IMR-90 (cell line): ENCODE measurements at regions not wholly inside any gene's neighbourhood (a gene's known extent, or its start where the extent isn't known, plus 50 kb on each side); places are given as distances from the start of the nearest gene placed in this dataset.

ENCODE experiments used
- BHLHE40 ChIP-seq: fragments of 150-350 bp; IDR thresholded peaks from 2 replicates; pipeline ENCODE4 v1.6.1; 2016; ENCODE audit warnings: mild to moderate bottlenecking, low read depth, low read length
- CEBPB ChIP-seq: IDR thresholded peaks from 2 replicates; pipeline ENCODE4 v1.6.1; 2012; ENCODE audit warnings: low read depth, low read length, improper control_type of control experiment
- CHD1 ChIP-seq: IDR thresholded peaks from 2 replicates; pipeline ENCODE4 v1.6.1; 2012; ENCODE audit warnings: low read depth, low read length, improper control_type of control experiment
- CTCF ChIP-seq: conservative IDR thresholded peaks from 2 replicates; pipeline ENCODE4 v1.5.1; 2012; ENCODE audit warnings: mild to moderate bottlenecking, low read depth, low read length, improper control_type of control experiment
- FOS ChIP-seq: fragments of 150-350 bp; IDR thresholded peaks from 2 replicates; pipeline ENCODE4 v1.6.1; 2016; ENCODE audit warnings: low read depth, low read length
- MAFK ChIP-seq: IDR thresholded peaks from 2 replicates; pipeline ENCODE4 v1.6.1; 2012; ENCODE audit warnings: low read depth, low read length, improper control_type of control experiment
- MAZ ChIP-seq: IDR thresholded peaks from 2 replicates; pipeline ENCODE4 v1.6.1; 2012; ENCODE audit warnings: low read depth, mild to moderate bottlenecking, low read length, improper control_type of control experiment, moderate library complexity, borderline replicate concordance
- MXI1 ChIP-seq: IDR thresholded peaks from 2 replicates; pipeline ENCODE4 v1.6.1; 2012; ENCODE audit warnings: low read depth, mild to moderate bottlenecking, low read length, moderate library complexity, borderline replicate concordance
- POLR2A ChIP-seq: IDR thresholded peaks from 2 replicates; pipeline ENCODE4 v1.6.1; 2012; ENCODE audit warnings: mild to moderate bottlenecking, low read depth, low read length
- RAD21 ChIP-seq: IDR thresholded peaks from 2 replicates; pipeline ENCODE4 v1.6.1; 2012; ENCODE audit warnings: low read length, improper control_type of control experiment
- RFX5 ChIP-seq: IDR thresholded peaks from 2 replicates; pipeline ENCODE4 v1.8.0; 2012; ENCODE audit warnings: low read depth, mild to moderate bottlenecking, low read length, moderate library complexity
- SMC3 ChIP-seq: fragments of 150-350 bp; IDR thresholded peaks from 2 replicates; pipeline ENCODE4 v1.6.1; 2016; ENCODE audit warnings: low read depth, mild to moderate bottlenecking, antibody characterized with exemption, low read length, moderate library complexity
- TF ChIP-seq, protein P1 (sequence below): fragments of 150-350 bp; IDR thresholded peaks from 2 replicates; pipeline ENCODE4 v1.6.1; 2016; ENCODE audit warnings: low read depth, mild to moderate bottlenecking, low read length, moderate library complexity, borderline replicate concordance

- no peak for TF ChIP-seq CTCF
- no peak for TF ChIP-seq FOS
- TF ChIP-seq MXI1, result no peak
- no peak for TF ChIP-seq RAD21
- no peak for TF ChIP-seq CEBPB
- TF ChIP-seq MAFK, result peak; percentile 21; the same call in 1 of the 2 replicates
- TF ChIP-seq BHLHE40, result no peak
- no peak for TF ChIP-seq POLR2A
- TF ChIP-seq, protein P1, sequence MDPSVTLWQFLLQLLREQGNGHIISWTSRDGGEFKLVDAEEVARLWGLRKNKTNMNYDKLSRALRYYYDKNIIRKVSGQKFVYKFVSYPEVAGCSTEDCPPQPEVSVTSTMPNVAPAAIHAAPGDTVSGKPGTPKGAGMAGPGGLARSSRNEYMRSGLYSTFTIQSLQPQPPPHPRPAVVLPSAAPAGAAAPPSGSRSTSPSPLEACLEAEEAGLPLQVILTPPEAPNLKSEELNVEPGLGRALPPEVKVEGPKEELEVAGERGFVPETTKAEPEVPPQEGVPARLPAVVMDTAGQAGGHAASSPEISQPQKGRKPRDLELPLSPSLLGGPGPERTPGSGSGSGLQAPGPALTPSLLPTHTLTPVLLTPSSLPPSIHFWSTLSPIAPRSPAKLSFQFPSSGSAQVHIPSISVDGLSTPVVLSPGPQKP, result no peak
- TF ChIP-seq RFX5, result no peak
- TF ChIP-seq SMC3, result no peak
- TF ChIP-seq CHD1, result no peak
- no peak for TF ChIP-seq MAZ
Measured at GRCh38 chr3:171962137-171962720, 77.1 kb upstream of the FNDC3B start.
